ENCODE measurements at regions not wholly inside any gene's neighbourhood (a gene's known extent, or its start where the extent isn't known, plus 50 kb on each side); places are given as distances from the start of the nearest gene placed in this dataset.

DNA sequence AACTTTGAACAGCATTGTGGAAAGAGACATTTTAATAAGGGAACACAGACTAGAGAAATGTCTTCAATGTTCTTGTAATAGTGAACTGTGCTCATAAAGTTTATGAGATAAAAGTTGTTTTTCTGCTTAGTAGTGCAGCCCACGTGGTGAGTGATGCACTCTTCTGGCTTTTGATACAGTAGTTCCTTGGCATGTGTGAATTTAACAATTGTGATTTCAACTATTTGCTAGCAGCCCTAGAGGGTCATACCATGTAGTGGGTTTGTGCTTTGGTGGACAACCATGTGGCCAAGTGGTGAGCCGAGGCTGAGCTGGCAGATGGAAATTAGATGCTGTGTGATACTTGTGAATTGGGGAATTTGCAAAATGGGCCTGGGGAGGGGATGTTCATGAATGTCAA, 116.2 kb upstream of the SLC4A4 start:
- Histone ChIP-seq H3K4me1 (ENCODE audit: insufficient read depth, poor library complexity, severe bottlenecking) (no peaks in the 10 kb centered on the region), H3K4me3 (ENCODE audit: severe bottlenecking) (no peak overlapping the region), H3K27ac (ENCODE audit: poor library complexity, severe bottlenecking) (no peak overlapping the region), H3K36me3 (ENCODE audit: low read depth) (no peaks in the 10 kb centered on the region), H3K27me3 (ENCODE audit: insufficient read depth, poor library complexity, severe bottlenecking) (no peaks in the 10 kb centered on the region), H3K9me3 (ENCODE audit: severe bottlenecking) (no peaks in the 10 kb centered on the region)
- TF ChIP-seq, protein P1, sequence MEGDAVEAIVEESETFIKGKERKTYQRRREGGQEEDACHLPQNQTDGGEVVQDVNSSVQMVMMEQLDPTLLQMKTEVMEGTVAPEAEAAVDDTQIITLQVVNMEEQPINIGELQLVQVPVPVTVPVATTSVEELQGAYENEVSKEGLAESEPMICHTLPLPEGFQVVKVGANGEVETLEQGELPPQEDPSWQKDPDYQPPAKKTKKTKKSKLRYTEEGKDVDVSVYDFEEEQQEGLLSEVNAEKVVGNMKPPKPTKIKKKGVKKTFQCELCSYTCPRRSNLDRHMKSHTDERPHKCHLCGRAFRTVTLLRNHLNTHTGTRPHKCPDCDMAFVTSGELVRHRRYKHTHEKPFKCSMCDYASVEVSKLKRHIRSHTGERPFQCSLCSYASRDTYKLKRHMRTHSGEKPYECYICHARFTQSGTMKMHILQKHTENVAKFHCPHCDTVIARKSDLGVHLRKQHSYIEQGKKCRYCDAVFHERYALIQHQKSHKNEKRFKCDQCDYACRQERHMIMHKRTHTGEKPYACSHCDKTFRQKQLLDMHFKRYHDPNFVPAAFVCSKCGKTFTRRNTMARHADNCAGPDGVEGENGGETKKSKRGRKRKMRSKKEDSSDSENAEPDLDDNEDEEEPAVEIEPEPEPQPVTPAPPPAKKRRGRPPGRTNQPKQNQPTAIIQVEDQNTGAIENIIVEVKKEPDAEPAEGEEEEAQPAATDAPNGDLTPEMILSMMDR (IDR thresholded peaks at IDR 0.05; ENCODE audit: poor library complexity, severe bottlenecking): no peak
- DNase-seq (ENCODE audit: low spot score) (no peak), ATAC-seq (ENCODE audit: low read depth) (no peak)

- no peaks in the 10 kb centered on the region for H3K36me3 ChIP-seq (ENCODE audit: low read depth)
- no peaks in the 10 kb centered on the region for H3K4me1 ChIP-seq (ENCODE audit: insufficient read depth, poor library complexity, severe bottlenecking)
- H3K27ac ChIP-seq (ENCODE audit: poor library complexity, severe bottlenecking): no peak overlapping the region
- H3K27me3 ChIP-seq (ENCODE audit: insufficient read depth, poor library complexity, severe bottlenecking): no peaks in the 10 kb centered on the region
- TF ChIP-seq, protein P1 (IDR thresholded peaks at IDR 0.05; ENCODE audit: poor library complexity, severe bottlenecking): peak; percentile 80
- no peak overlapping the region for H3K4me3 ChIP-seq (ENCODE audit: severe bottlenecking)
- DNase-seq (ENCODE audit: low spot score) (no peak), ATAC-seq (ENCODE audit: low read depth) (peak; percentile 49; the same call in 1 of the 3 replicates)
- H3K9me3 ChIP-seq (ENCODE audit: severe bottlenecking): no peaks in the 10 kb centered on the region
These were observed 109.1 kb upstream of the SLC4A4 start for GRCh38 chr4:71229477-71230270.

GRCh38 chr4:71230271-71231128, 108.3 kb upstream of the SLC4A4 start:
- TF ChIP-seq, protein P1 (IDR thresholded peaks at IDR 0.05; ENCODE audit: poor library complexity, severe bottlenecking): peak; percentile 4
- ATAC-seq (ENCODE audit: low read depth) (no peak), DNase-seq (ENCODE audit: low spot score) (no peak)
- Histone ChIP-seq H3K4me3 (ENCODE audit: severe bottlenecking) (no peak overlapping the region), H3K36me3 (ENCODE audit: low read depth) (no peaks in the 10 kb centered on the region), H3K9me3 (ENCODE audit: severe bottlenecking) (no peaks in the 10 kb centered on the region), H3K27me3 (ENCODE audit: insufficient read depth, poor library complexity, severe bottlenecking) (no peaks in the 10 kb centered on the region), H3K27ac (ENCODE audit: poor library complexity, severe bottlenecking) (no peak overlapping the region), H3K4me1 (ENCODE audit: insufficient read depth, poor library complexity, severe bottlenecking) (no peaks in the 10 kb centered on the region)

- no peak for DNase-seq (ENCODE audit: low spot score)
- no peak for ATAC-seq (ENCODE audit: low read depth)
- H3K27ac ChIP-seq (ENCODE audit: poor library complexity, severe bottlenecking): no peak overlapping the region
These were observed 107.4 kb upstream of the SLC4A4 start for GRCh38 chr4:71231129-71232055.

More at GRCh38 chr4:71231129-71232055, 107.4 kb upstream of the SLC4A4 start:
- H3K4me3 ChIP-seq (ENCODE audit: severe bottlenecking): no peak overlapping the region
- no peaks in the 10 kb centered on the region for H3K27me3 ChIP-seq (ENCODE audit: insufficient read depth, poor library complexity, severe bottlenecking)
- TF ChIP-seq, protein P1 (IDR thresholded peaks at IDR 0.05; ENCODE audit: poor library complexity, severe bottlenecking): no peak
- H3K36me3 ChIP-seq (ENCODE audit: low read depth): no peaks in the 10 kb centered on the region
- H3K4me1 ChIP-seq (ENCODE audit: insufficient read depth, poor library complexity, severe bottlenecking): no peaks in the 10 kb centered on the region
- H3K9me3 ChIP-seq (ENCODE audit: severe bottlenecking): no peaks in the 10 kb centered on the region
